IMR-90 (cell line): ENCODE measurements at regions not wholly inside any gene's neighbourhood (a gene's known extent, or its start where the extent isn't known, plus 50 kb on each side); places are given as distances from the start of the nearest gene placed in this dataset.

ENCODE experiments used
- ATAC-seq: fragments of 200-7000 bp; cut with Tn5 transposase; 2 replicates; pipeline ENCODE4 v1.9.1; 2020; ENCODE audit warnings: low read depth, mild to moderate bottlenecking, moderate library complexity
- BruUV-seq: library from RNA; stranded (reverse); fragments of 400-500 nt; replicated peaks from 2 replicates; lab custom pipeline; 2021; lab: Mats Ljungman, UMichigan
- CTCF ChIA-PET: fragments of 300-600 bp; formaldehyde crosslinking; extraction: SDS; loops from one replicate; lab custom pipeline; 2021; ENCODE audit warnings: antibody characterized with exemption; lab: Yijun Ruan, JAX
- POLR2A ChIA-PET: fragments of 300-600 bp; sonication (Branson Sonifier 250); formaldehyde crosslinking; loops from one replicate; lab custom pipeline; 2022; ENCODE audit warnings: antibody characterized with exemption; ENCODE audit not compliant: unreplicated experiment; lab: Charles Lee
- DNase-seq: peaks from one replicate; pipeline ENCODE4 v3.0.0; 2013
- H2AFZ ChIP-seq: replicated peaks from 2 replicates; pipeline ENCODE3; 2013; ENCODE audit warnings: low read length, mild to moderate bottlenecking; ENCODE audit not compliant: poor library complexity
- H2AK5ac ChIP-seq: 2 replicates; pipeline ENCODE4 v1.6.1; 2013; ENCODE audit warnings: low read depth, low read length, inconsistent platforms
- H2AK9ac ChIP-seq: replicated peaks from 2 replicates; pipeline ENCODE3; 2013; ENCODE audit warnings: mild to moderate bottlenecking, low read depth, low read length, moderate library complexity; ENCODE audit not compliant: poor library complexity
- H2BK120ac ChIP-seq: 2 replicates; pipeline ENCODE4 v1.6.1; 2013; ENCODE audit warnings: low read depth, low read length, inconsistent platforms
- H2BK15ac ChIP-seq: 3 replicates; pipeline ENCODE4 v1.6.1; 2013; ENCODE audit warnings: low read depth, low read length, inconsistent platforms
- H2BK20ac ChIP-seq: 2 replicates; pipeline ENCODE4 v1.6.1; 2013; ENCODE audit warnings: low read depth, mild to moderate bottlenecking, inconsistent platforms, low read length, moderate library complexity
- H2BK5ac ChIP-seq: 2 replicates; pipeline ENCODE4 v1.6.1; 2013; ENCODE audit warnings: mild to moderate bottlenecking, low read depth, low read length, inconsistent platforms; ENCODE audit not compliant: poor library complexity, severe bottlenecking
- H3K14ac ChIP-seq: replicated peaks from 2 replicates; pipeline ENCODE4 v1.6.1; 2013; ENCODE audit warnings: low read depth, low read length, inconsistent platforms
- H3K18ac ChIP-seq: 2 replicates; pipeline ENCODE4 v1.6.1; 2013; ENCODE audit warnings: low read depth, low read length, control low read depth
- H3K23ac ChIP-seq: 2 replicates; pipeline ENCODE4 v1.6.1; 2013; ENCODE audit warnings: low read depth, low read length, inconsistent platforms
- H3K27ac ChIP-seq: 2 replicates; pipeline ENCODE4 v1.5.1; 2013; ENCODE audit warnings: mild to moderate bottlenecking, control low read depth, low read length; ENCODE audit not compliant: insufficient read depth
- H3K27me3 ChIP-seq: 2 replicates; pipeline ENCODE4 v1.6.1; 2013; ENCODE audit warnings: low read length; ENCODE audit not compliant: control insufficient read depth, insufficient read depth
- H3K36me3 ChIP-seq: 2 replicates; pipeline ENCODE4 v1.6.1; 2013; ENCODE audit warnings: low read length, mixed read lengths; ENCODE audit not compliant: control insufficient read depth, insufficient read depth
- H3K4ac ChIP-seq: 2 replicates; pipeline ENCODE4 v1.6.1; 2013; ENCODE audit warnings: low read depth, low read length, inconsistent platforms
- H3K4me1 ChIP-seq: 2 replicates; pipeline ENCODE4 v1.6.1; 2013; ENCODE audit warnings: low read length, mixed read lengths; ENCODE audit not compliant: control insufficient read depth, insufficient read depth
- H3K4me2 ChIP-seq: 2 replicates; pipeline ENCODE4 v1.6.1; 2013; ENCODE audit warnings: low read depth, mild to moderate bottlenecking, control low read depth, low read length, moderate library complexity
- H3K4me3 ChIP-seq: 2 replicates; pipeline ENCODE4 v1.5.1; 2013; ENCODE audit warnings: low read depth, mild to moderate bottlenecking, control low read depth, low read length, moderate library complexity; ENCODE audit not compliant: insufficient read depth
- H3K56ac ChIP-seq: 2 replicates; pipeline ENCODE4 v1.6.1; 2013; ENCODE audit warnings: low read length, inconsistent platforms; ENCODE audit not compliant: insufficient read depth; ENCODE audit errors: extremely low read depth
- H3K79me1 ChIP-seq, 2 experiments: 2 replicates each; pipeline ENCODE4 v1.6.1; 2013; ENCODE audit warnings: low read length in 2 of 2, inconsistent platforms in 1 of 2, low read depth in 1 of 2
- H3K9ac ChIP-seq: 2 replicates; pipeline ENCODE4 v1.6.1; 2013; ENCODE audit warnings: low read depth, low read length, control low read depth
- H3K9me1 ChIP-seq: 2 replicates; pipeline ENCODE4 v1.6.1; 2013; ENCODE audit warnings: low read length, inconsistent platforms; ENCODE audit not compliant: insufficient read depth
- H3K9me3 ChIP-seq: 2 replicates; pipeline ENCODE4 v1.6.1; 2013; ENCODE audit warnings: low read length; ENCODE audit not compliant: control insufficient read depth, insufficient read depth
- H4K20me1 ChIP-seq: 2 replicates; pipeline ENCODE4 v1.6.1; 2013; ENCODE audit warnings: low read length, inconsistent platforms; ENCODE audit not compliant: insufficient read depth
- H4K5ac ChIP-seq: 2 replicates; pipeline ENCODE4 v1.6.1; 2013; ENCODE audit warnings: mild to moderate bottlenecking, low read depth, low read length, control low read depth
- H4K8ac ChIP-seq, 2 experiments: 2 replicates each; pipeline ENCODE4 v1.6.1; 2013; ENCODE audit warnings: low read depth in 2 of 2, low read length in 2 of 2, control low read depth in 1 of 2, inconsistent platforms in 1 of 2
- H4K91ac ChIP-seq: 2 replicates; pipeline ENCODE4 v1.6.1; 2013; ENCODE audit warnings: low read depth, low read length, inconsistent platforms; ENCODE audit not compliant: insufficient read depth
- BHLHE40 ChIP-seq: fragments of 150-350 bp; IDR thresholded peaks from 2 replicates; pipeline ENCODE4 v1.6.1; 2016; ENCODE audit warnings: mild to moderate bottlenecking, low read depth, low read length
- CEBPB ChIP-seq: IDR thresholded peaks from 2 replicates; pipeline ENCODE4 v1.6.1; 2012; ENCODE audit warnings: low read depth, low read length, improper control_type of control experiment
- CHD1 ChIP-seq: IDR thresholded peaks from 2 replicates; pipeline ENCODE4 v1.6.1; 2012; ENCODE audit warnings: low read depth, low read length, improper control_type of control experiment
- FOS ChIP-seq: fragments of 150-350 bp; IDR thresholded peaks from 2 replicates; pipeline ENCODE4 v1.6.1; 2016; ENCODE audit warnings: low read depth, low read length
- MAFK ChIP-seq: IDR thresholded peaks from 2 replicates; pipeline ENCODE4 v1.6.1; 2012; ENCODE audit warnings: low read depth, low read length, improper control_type of control experiment
- MAZ ChIP-seq: IDR thresholded peaks from 2 replicates; pipeline ENCODE4 v1.6.1; 2012; ENCODE audit warnings: low read depth, mild to moderate bottlenecking, low read length, improper control_type of control experiment, moderate library complexity, borderline replicate concordance
- MXI1 ChIP-seq: IDR thresholded peaks from 2 replicates; pipeline ENCODE4 v1.6.1; 2012; ENCODE audit warnings: low read depth, mild to moderate bottlenecking, low read length, moderate library complexity, borderline replicate concordance
- NFE2L2 ChIP-seq: fragments of 150-350 bp; IDR thresholded peaks from 2 replicates; pipeline ENCODE4 v1.6.1; 2016; ENCODE audit warnings: low read depth, mild to moderate bottlenecking, low read length
- POLR2A ChIP-seq: IDR thresholded peaks from 2 replicates; pipeline ENCODE4 v1.6.1; 2012; ENCODE audit warnings: mild to moderate bottlenecking, low read depth, low read length
- RAD21 ChIP-seq: IDR thresholded peaks from 2 replicates; pipeline ENCODE4 v1.6.1; 2012; ENCODE audit warnings: low read length, improper control_type of control experiment
- RCOR1 ChIP-seq: IDR thresholded peaks from 2 replicates; pipeline ENCODE4 v1.6.1; 2012; ENCODE audit warnings: mild to moderate bottlenecking, low read length, improper control_type of control experiment; ENCODE audit not compliant: insufficient replicate concordance
- RFX5 ChIP-seq: IDR thresholded peaks from 2 replicates; pipeline ENCODE4 v1.8.0; 2012; ENCODE audit warnings: low read depth, mild to moderate bottlenecking, low read length, moderate library complexity
- SMC3 ChIP-seq: fragments of 150-350 bp; IDR thresholded peaks from 2 replicates; pipeline ENCODE4 v1.6.1; 2016; ENCODE audit warnings: low read depth, mild to moderate bottlenecking, antibody characterized with exemption, low read length, moderate library complexity
- USF2 ChIP-seq: fragments of 150-350 bp; IDR thresholded peaks from 2 replicates; pipeline ENCODE4 v1.6.1; 2017; ENCODE audit warnings: mild to moderate bottlenecking, antibody characterized with exemption, low read length, low read depth
- dilution Hi-C: fragments of 300-500 bp; cut with HindIII; formaldehyde crosslinking; loops from one replicate; pipeline ENCODE4 v1.14.3; 2018; ENCODE audit warnings: low sequenced_read_pairs; ENCODE audit not compliant: unreplicated experiment
- in situ Hi-C: fragments of 300-500 bp; cut with MboI; formaldehyde crosslinking; loops from 3 replicates; pipeline ENCODE4 v1.14.3; 2019; ENCODE audit warnings: low sequenced_read_pairs, inconsistent platforms, mixed read lengths
- intact Hi-C: fragments of 100-400 bp; cut with micrococcal nuclease; formaldehyde crosslinking; loops from 2 replicates; pipeline ENCODE4 v1.10.0; 2022
- TF ChIP-seq, protein P1 (sequence below): fragments of 150-350 bp; IDR thresholded peaks from 2 replicates; pipeline ENCODE4 v1.6.1; 2016; ENCODE audit warnings: low read depth, mild to moderate bottlenecking, low read length, moderate library complexity, borderline replicate concordance
- TF ChIP-seq, protein P2 (sequence below): conservative IDR thresholded peaks from 2 replicates; pipeline ENCODE4 v1.5.1; 2012; ENCODE audit warnings: mild to moderate bottlenecking, low read depth, low read length, improper control_type of control experiment

GRCh38 chr5:5741418-5741817, 318.9 kb downstream of the ICE1 start:
- Histone ChIP-seq H2BK15ac (no peak overlapping the region), H3K18ac (no peak overlapping the region), H3K36me3 (no peaks in the 10 kb centered on the region), H3K4me1 (no peaks in the 10 kb centered on the region), H2AK9ac (no peak overlapping the region), H3K23ac (no peak overlapping the region), H3K9ac (no peak overlapping the region), H2BK120ac (no peak overlapping the region), H3K14ac (no peak overlapping the region), H3K56ac (no peak overlapping the region), H4K8ac (no peak overlapping the region), H3K27me3 (no peaks in the 10 kb centered on the region), H3K9me1 (no peaks in the 10 kb centered on the region), H3K4me3 (no peak overlapping the region), H4K91ac (no peak overlapping the region), H2BK20ac (no peak overlapping the region), H2BK5ac (no peak overlapping the region), H2AFZ (no peak overlapping the region), H4K5ac (no peak overlapping the region), H3K27ac (no peak overlapping the region), H4K20me1 (no peaks in the 10 kb centered on the region), H2AK5ac (no peak overlapping the region), H3K79me1 (no peaks in the 10 kb centered on the region), H3K9me3 (peaks cover 10% of the 10 kb centered on the region), H3K4me2 (no peak overlapping the region), H3K4ac (no peak overlapping the region)
- CTCF ChIA-PET: no interaction called here
- no peak for TF ChIP-seq MAZ
- TF ChIP-seq, protein P1, sequence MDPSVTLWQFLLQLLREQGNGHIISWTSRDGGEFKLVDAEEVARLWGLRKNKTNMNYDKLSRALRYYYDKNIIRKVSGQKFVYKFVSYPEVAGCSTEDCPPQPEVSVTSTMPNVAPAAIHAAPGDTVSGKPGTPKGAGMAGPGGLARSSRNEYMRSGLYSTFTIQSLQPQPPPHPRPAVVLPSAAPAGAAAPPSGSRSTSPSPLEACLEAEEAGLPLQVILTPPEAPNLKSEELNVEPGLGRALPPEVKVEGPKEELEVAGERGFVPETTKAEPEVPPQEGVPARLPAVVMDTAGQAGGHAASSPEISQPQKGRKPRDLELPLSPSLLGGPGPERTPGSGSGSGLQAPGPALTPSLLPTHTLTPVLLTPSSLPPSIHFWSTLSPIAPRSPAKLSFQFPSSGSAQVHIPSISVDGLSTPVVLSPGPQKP: no peak
- no peak for TF ChIP-seq SMC3
- TF ChIP-seq RAD21: no peak
- TF ChIP-seq POLR2A: no peak
- no peak for TF ChIP-seq CHD1
- no peak for TF ChIP-seq FOS
- TF ChIP-seq CEBPB: no peak
- TF ChIP-seq MAFK: no peak
- TF ChIP-seq, protein P2, sequence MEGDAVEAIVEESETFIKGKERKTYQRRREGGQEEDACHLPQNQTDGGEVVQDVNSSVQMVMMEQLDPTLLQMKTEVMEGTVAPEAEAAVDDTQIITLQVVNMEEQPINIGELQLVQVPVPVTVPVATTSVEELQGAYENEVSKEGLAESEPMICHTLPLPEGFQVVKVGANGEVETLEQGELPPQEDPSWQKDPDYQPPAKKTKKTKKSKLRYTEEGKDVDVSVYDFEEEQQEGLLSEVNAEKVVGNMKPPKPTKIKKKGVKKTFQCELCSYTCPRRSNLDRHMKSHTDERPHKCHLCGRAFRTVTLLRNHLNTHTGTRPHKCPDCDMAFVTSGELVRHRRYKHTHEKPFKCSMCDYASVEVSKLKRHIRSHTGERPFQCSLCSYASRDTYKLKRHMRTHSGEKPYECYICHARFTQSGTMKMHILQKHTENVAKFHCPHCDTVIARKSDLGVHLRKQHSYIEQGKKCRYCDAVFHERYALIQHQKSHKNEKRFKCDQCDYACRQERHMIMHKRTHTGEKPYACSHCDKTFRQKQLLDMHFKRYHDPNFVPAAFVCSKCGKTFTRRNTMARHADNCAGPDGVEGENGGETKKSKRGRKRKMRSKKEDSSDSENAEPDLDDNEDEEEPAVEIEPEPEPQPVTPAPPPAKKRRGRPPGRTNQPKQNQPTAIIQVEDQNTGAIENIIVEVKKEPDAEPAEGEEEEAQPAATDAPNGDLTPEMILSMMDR: no peak
- TF ChIP-seq NFE2L2: no peak
- no peak for TF ChIP-seq RFX5
- no peak for TF ChIP-seq USF2
- no peak for TF ChIP-seq BHLHE40
- no peak for TF ChIP-seq MXI1
- TF ChIP-seq RCOR1: no peak
- in situ Hi-C loops: no loop called here
- POLR2A ChIA-PET: no interaction called here
- intact Hi-C loops: no loop called here
- dilution Hi-C loops: no loop called here
- BruUV-seq: no TSS peak
- ATAC-seq: no peak
- no peak for DNase-seq
